ENCODE measurements at regions not wholly inside any gene's neighbourhood (a gene's known extent, or its start where the extent isn't known, plus 50 kb on each side); places are given as distances from the start of the nearest gene placed in this dataset.
"Not testable (repeated sequence)": the region's sequence is repeated elsewhere in the genome, so short reads cannot be mapped to it uniquely, and the experiment has no call there.

GRCh38 chr2:67142071-67142470, 255.1 kb upstream of the ETAA1 start:
- H3K4me2 ChIP-seq: no peak overlapping the region
- no peaks in the 10 kb centered on the region for H3K9me3 ChIP-seq
- H3K27me3 ChIP-seq: no peaks in the 10 kb centered on the region
- H3K27ac ChIP-seq: no peak overlapping the region
- no peak for TF ChIP-seq Cebpa-rat (IDR thresholded peaks at IDR 0.05)
- H3K4me3 ChIP-seq: no peak overlapping the region
- H4K20me1 ChIP-seq: no peaks in the 10 kb centered on the region
- no peaks in the 10 kb centered on the region for H3K36me3 ChIP-seq
- H3K4me1 ChIP-seq: no peaks in the 10 kb centered on the region
- H3K9ac ChIP-seq: no peak overlapping the region

GRCh38 chr2:67142741-67143140, 254.4 kb upstream of the ETAA1 start:
- no peak for TF ChIP-seq Cebpa-rat (IDR thresholded peaks at IDR 0.05)
- Histone ChIP-seq H3K4me3 (no peak overlapping the region), H3K4me1 (no peaks in the 10 kb centered on the region), H3K4me2 (no peak overlapping the region), H4K20me1 (no peaks in the 10 kb centered on the region), H3K9ac (no peak overlapping the region), H3K9me3 (no peaks in the 10 kb centered on the region), H3K27me3 (no peaks in the 10 kb centered on the region), H3K36me3 (no peaks in the 10 kb centered on the region), H3K27ac (no peak overlapping the region)

GRCh38 chr2:67145851-67146250, 251.3 kb upstream of the ETAA1 start:
- Histone ChIP-seq H3K9me3 (no peaks in the 10 kb centered on the region), H3K36me3 (no peaks in the 10 kb centered on the region), H4K20me1 (no peaks in the 10 kb centered on the region), H3K27me3 (no peaks in the 10 kb centered on the region), H3K4me3 (no peak overlapping the region), H3K4me2 (no peak overlapping the region), H3K9ac (no peak overlapping the region), H3K27ac (no peak overlapping the region), H3K4me1 (no peaks in the 10 kb centered on the region)
- no peak for TF ChIP-seq Cebpa-rat (IDR thresholded peaks at IDR 0.05)

- no peaks in the 10 kb centered on the region for H3K4me1 ChIP-seq
- H3K9me3 ChIP-seq: no peaks in the 10 kb centered on the region
- no peak overlapping the region for H3K27ac ChIP-seq
- no peak overlapping the region for H3K4me3 ChIP-seq
- no peak for TF ChIP-seq Cebpa-rat (IDR thresholded peaks at IDR 0.05)
- no peak overlapping the region for H3K9ac ChIP-seq
- H3K36me3 ChIP-seq: no peaks in the 10 kb centered on the region
- H3K27me3 ChIP-seq: no peaks in the 10 kb centered on the region
- no peaks in the 10 kb centered on the region for H4K20me1 ChIP-seq
- no peak overlapping the region for H3K4me2 ChIP-seq
These were observed 240.3 kb upstream of the ETAA1 start for GRCh38 chr2:67156796-67157195.

GRCh38 chr2:67158718-67159117, 238.4 kb upstream of the ETAA1 start:
- no peak overlapping the region for H3K4me2 ChIP-seq
- H3K9ac ChIP-seq: no peak overlapping the region
- no peak overlapping the region for H3K27ac ChIP-seq
- no peaks in the 10 kb centered on the region for H4K20me1 ChIP-seq
- no peaks in the 10 kb centered on the region for H3K9me3 ChIP-seq
- H3K36me3 ChIP-seq: no peaks in the 10 kb centered on the region
- no peak overlapping the region for H3K4me3 ChIP-seq
- H3K4me1 ChIP-seq: no peaks in the 10 kb centered on the region
- no peaks in the 10 kb centered on the region for H3K27me3 ChIP-seq
- TF ChIP-seq Cebpa-rat (IDR thresholded peaks at IDR 0.05): no peak

GRCh38 chr2:67159929-67160328, 237.2 kb upstream of the ETAA1 start:
- no peak for TF ChIP-seq Cebpa-rat (IDR thresholded peaks at IDR 0.05)
- Histone ChIP-seq H3K4me2 (no peak overlapping the region), H3K9ac (no peak overlapping the region), H3K27me3 (no peaks in the 10 kb centered on the region), H3K36me3 (no peaks in the 10 kb centered on the region), H3K4me1 (no peaks in the 10 kb centered on the region), H3K9me3 (no peaks in the 10 kb centered on the region), H3K27ac (no peak overlapping the region), H3K4me3 (no peak overlapping the region), H4K20me1 (no peaks in the 10 kb centered on the region)

GRCh38 chr2:67164771-67165522, 232.2 kb upstream of the ETAA1 start:
- Histone ChIP-seq H3K27me3 (no peaks in the 10 kb centered on the region), H3K36me3 (no peaks in the 10 kb centered on the region), H3K4me1 (no peaks in the 10 kb centered on the region), H3K4me3 (no peak overlapping the region), H3K4me2 (no peak overlapping the region), H3K27ac (no peak overlapping the region), H3K9me3 (peaks cover 6% of the 10 kb centered on the region; the same call in 1 of the 2 replicates), H3K9ac (no peak overlapping the region), H4K20me1 (no peaks in the 10 kb centered on the region)
- TF ChIP-seq Cebpa-rat (IDR thresholded peaks at IDR 0.05): no peak

- TF ChIP-seq Cebpa-rat (IDR thresholded peaks at IDR 0.05): no peak
- H3K9ac ChIP-seq: no peak overlapping the region
- no peaks in the 10 kb centered on the region for H4K20me1 ChIP-seq
- no peaks in the 10 kb centered on the region for H3K27me3 ChIP-seq
- no peaks in the 10 kb centered on the region for H3K36me3 ChIP-seq
- H3K4me3 ChIP-seq: no peak overlapping the region
- no peaks in the 10 kb centered on the region for H3K4me1 ChIP-seq
- peaks cover 6% of the 10 kb centered on the region; the same call in 1 of the 2 replicates for H3K9me3 ChIP-seq
- H3K4me2 ChIP-seq: no peak overlapping the region
- H3K27ac ChIP-seq: no peak overlapping the region
These were observed 231.6 kb upstream of the ETAA1 start for GRCh38 chr2:67165523-67165990.

- not testable (repeated sequence) for H3K36me3 ChIP-seq, H3K4me1 ChIP-seq, H4K20me1 ChIP-seq, H3K9ac ChIP-seq, H3K4me2 ChIP-seq, H3K9me3 ChIP-seq, H3K27ac ChIP-seq, H3K4me3 ChIP-seq, H3K27me3 ChIP-seq
These were observed 230.6 kb upstream of the ETAA1 start for GRCh38 chr2:67166511-67166910.

GRCh38 chr2:67169417-67170140, 227.6 kb upstream of the ETAA1 start:
- no peak for TF ChIP-seq Cebpa-rat (IDR thresholded peaks at IDR 0.05)
- no peaks in the 10 kb centered on the region for H3K4me1 ChIP-seq
- no peak overlapping the region for H3K4me2 ChIP-seq
- H3K27me3 ChIP-seq: no peaks in the 10 kb centered on the region
- no peak overlapping the region for H3K27ac ChIP-seq
- H3K9me3 ChIP-seq: peaks cover 6% of the 10 kb centered on the region; the same call in 1 of the 2 replicates
- no peak overlapping the region for H3K4me3 ChIP-seq
- H3K9ac ChIP-seq: no peak overlapping the region
- no peaks in the 10 kb centered on the region for H3K36me3 ChIP-seq
- H4K20me1 ChIP-seq: no peaks in the 10 kb centered on the region

All from BLaER1 (cell line).